ENCODE measurements at regions not wholly inside any gene's neighbourhood (a gene's known extent, or its start where the extent isn't known, plus 50 kb on each side); places are given as distances from the start of the nearest gene placed in this dataset.

DNA sequence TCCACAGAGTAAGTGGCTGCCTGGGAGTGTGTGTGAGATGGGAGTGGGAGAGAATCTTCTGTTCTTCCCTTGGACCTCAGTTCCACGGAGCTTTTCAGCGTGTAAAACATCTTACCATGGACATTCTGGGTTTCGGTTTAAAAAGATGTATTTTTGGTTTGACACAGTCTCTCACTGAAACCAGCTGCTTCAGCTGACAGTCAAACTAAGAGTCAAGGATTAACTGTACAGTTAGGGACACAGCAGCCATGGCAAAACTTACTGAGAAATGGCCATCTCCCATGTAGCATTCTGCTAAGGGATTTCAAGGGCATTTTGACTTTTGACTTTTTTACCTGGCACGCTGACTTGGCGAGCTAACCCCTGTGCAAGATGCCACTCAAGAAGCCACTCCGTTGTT is 93.8 kb upstream of the IL12B start:
- DNase-seq, result no peak

DNA sequence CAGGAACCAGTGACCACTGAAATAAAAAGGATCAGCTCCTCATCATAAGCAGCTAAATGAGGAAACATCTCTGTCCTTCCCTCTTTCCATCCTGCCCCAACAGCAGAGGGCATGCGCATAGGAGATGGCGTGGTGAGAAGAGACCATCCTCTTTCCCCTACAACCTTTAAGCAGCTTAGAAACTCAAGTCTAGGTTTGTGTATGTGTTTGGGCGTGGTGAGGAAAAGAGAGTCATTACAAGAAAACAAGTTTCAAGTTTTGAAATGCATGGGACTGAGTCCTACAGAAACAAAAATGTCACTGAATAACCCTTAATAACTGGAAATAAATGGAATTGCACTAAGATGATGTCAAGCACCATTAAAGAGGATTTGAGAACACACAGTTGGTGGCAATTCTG is 96.4 kb upstream of the IL12B start:
- DNase-seq, result no peak

DNA sequence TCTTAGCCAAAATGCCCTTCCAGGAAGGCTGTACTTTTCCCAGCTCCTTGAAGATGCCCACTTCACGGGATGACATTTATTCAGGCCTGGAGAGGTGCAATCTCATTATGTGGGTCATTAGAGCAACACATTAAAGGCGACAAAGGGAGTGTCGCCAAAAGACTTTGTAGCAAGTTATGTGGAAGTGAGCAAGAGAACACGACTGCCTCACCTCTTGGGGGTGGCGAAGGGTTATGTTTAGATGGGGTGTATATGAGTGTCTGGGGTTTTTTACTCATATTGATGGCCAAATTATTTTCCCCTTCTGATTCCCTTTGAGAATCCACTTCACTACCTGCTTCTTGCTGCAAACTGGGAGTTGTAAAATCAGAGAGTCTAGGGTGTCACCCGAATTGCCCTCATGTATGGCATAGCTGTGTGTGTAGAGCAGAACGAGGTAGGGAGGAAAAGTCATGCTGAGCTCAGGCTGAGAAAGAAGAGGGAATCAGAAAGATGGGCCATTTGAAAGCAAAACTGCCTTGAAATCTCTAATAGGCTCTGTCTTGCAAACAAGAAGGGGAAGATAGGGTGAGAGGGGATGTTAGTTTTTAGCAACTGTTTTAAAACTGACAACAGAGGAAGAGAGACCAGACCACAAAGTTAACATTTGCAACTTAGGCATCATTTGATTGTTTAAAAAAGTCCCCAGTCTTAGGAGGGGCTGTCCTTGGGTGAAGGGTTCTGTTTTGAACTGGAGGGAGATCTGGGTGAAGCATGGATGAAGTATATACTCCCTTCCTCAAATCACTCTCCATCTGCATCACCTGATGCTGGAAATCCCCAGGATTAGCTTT is 97.1 kb upstream of the IL12B start:
- DNase-seq, result no peak

GRCh38 chr5:159430361-159431012 is 100.2 kb upstream of the IL12B start:
- DNase-seq, result no peak

DNA sequence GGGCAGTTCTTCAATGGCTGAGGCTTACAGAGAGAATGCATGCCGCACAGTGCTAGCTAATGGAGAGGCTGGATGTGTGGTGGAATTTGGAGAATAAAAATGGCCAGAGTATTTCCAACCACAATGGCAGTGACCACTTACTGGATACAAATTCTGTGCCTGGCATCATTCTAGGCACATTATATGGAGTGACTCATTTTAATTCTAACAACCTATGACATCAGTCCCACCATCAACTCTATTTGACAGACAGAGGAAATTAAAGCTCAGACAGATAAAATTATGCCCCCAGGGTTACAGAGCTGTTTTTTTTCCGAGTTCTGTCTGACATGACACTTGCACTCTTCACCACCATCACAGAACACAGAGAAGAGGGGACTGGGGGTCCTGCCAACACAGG is 105.6 kb upstream of the IL12B start:
- no peak for DNase-seq

- no peak for DNase-seq
Measured at GRCh38 chr5:159438092-159438491, 107.8 kb upstream of the IL12B start.

GRCh38 chr5:159439002-159439401 is 108.7 kb upstream of the IL12B start:
- DNase-seq, result no peak

GRCh38 chr5:159440235-159440634 is 109.9 kb upstream of the IL12B start:
- peak; percentile 39 for DNase-seq

DNA sequence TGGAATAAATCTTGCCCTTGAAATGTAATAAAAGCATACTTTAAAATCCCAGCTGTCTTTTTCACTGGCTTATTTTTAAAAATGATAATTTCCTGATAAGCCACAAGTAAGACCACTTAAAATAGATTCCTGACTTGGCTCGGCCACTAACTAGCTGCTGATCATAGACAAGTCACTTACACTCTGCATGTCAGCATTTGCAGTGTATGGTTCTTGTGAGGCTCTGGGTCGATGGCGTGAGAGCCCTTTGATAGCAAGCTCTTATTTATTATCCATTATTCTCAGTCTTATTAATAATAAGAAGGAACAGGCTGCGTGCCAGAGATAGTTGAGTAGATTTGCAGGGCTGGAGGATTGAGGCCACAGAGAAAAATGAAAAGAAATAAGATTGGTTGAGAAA is 110.7 kb upstream of the IL12B start:
- DNase-seq, result no peak

- peak; percentile 61 for DNase-seq
Measured at GRCh38 chr5:159441441-159441840, 111.2 kb upstream of the IL12B start.

DNA sequence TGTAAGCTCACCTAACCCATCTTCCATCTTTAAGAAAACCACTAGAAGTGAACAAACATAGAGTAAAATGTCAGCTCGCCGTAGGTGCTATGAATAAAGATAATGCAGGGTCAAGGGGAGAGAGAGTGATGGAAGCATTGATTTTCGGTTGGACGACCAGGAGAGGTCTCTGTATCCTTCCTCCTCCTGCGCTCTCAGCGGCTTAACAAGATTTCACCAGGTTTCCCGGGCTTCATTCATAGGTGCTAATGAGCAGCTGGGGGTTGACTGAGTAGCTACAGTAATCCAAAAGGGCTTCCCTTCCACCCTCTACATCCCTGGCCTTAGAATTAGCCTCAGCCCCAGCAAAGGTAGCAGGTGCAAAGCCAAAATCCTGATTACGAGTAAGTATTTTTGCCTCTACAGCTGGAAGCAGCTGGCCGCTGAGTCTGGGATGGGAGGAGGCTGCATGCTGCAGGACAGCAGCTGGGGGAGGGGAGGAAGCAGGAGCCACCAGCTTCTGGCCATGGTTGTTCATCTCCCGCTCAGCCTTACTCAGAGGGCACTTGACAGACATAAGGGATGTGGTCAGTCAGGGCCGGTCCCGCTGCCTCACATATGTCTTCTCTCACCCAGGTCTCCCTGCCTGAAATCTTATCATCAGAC is 112.0 kb upstream of the IL12B start:
- peak; percentile 10 for DNase-seq

- peak; percentile 27 for DNase-seq
Measured at GRCh38 chr5:159444441-159445082, 114.3 kb upstream of the IL12B start.

- DNase-seq, result no peak
Measured at GRCh38 chr5:159447116-159447515, 116.8 kb upstream of the IL12B start.

- DNase-seq, result no peak
Measured at GRCh38 chr5:159448841-159449407, 118.6 kb upstream of the IL12B start.

DNA sequence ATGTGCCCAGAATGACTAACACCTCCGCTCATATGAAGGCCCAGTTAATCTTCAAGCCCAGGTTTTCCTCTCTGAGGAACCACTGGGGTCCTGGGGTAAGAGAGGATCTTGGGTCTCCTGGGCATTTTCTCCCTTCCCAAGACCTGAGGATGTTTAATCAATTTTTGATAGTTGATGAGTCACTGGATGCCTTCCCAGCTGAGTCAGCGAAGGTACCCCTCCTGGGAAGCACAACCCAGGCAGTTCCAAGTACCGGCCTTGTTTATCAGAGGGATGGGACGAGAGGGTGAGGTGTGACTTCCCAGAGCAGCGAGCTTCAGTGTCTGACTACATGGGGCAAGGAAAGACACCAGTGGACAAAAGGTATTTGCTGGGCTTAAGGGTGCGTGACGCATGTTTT is 119.6 kb upstream of the IL12B start:
- no peak for DNase-seq

DNA sequence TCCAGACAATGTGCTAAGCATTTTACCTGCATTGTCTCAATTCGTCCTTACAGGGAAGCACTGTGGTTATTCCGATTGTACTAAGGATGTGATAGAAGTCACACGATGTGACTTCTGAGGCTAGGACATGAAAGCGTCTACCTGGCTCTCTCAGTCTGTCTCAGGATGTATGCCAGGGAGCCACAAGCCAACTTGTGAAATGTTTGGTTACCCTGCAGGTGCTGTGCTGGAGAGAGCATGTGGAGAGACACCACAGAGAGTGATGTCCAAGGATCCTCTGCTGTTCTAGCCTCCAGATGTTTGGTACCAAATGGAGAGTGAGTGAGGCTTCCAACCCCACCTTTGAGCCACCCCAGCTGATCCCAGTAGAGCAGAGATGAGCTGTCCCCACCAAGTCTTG is 120.1 kb upstream of the IL12B start:
- DNase-seq, result no peak

- no peak for DNase-seq
Measured at GRCh38 chr5:159451197-159452052, 121.1 kb upstream of the IL12B start.

- no peak for DNase-seq
Measured at GRCh38 chr5:159452480-159453167, 122.3 kb upstream of the IL12B start.

DNA sequence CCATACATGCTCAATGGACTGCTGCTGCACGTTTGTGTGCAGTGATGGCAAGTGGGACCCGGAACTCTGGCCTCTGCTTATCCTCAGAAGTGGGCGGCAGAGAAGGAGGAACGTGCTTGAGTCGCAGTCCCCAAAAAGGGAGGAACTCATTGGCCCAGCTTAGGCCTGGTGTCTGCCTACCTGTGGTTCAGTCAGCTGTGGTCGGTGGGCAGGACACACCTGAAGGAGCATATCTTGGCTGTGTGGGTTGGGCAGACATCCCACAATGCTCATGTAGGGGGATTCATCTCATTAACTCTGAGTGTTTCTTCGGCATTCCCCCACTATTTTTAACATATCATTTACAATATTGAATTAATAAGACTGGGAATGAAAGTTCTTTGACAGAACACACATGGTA is 122.9 kb upstream of the IL12B start:
- DNase-seq, result no peak

DNA sequence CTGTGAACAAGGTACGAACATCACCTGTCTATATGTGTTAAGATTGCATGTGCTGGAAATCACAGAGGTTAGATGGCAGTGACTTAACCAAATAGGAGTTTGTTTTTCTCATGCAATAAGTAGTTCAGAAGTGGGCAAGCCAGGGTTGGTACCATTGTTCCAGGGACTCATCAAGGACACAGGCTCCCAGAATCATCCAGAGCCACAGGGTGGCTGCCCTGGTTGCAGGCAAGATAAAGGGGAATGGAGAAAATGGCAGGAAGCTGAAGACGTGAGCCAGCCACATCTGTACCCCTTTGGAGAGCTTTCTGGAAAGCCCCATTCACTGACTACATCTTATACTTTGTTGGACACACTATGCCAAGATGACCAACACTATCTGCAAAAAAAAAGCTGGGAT is 126.0 kb upstream of the IL12B start:
- no peak for DNase-seq

DNA sequence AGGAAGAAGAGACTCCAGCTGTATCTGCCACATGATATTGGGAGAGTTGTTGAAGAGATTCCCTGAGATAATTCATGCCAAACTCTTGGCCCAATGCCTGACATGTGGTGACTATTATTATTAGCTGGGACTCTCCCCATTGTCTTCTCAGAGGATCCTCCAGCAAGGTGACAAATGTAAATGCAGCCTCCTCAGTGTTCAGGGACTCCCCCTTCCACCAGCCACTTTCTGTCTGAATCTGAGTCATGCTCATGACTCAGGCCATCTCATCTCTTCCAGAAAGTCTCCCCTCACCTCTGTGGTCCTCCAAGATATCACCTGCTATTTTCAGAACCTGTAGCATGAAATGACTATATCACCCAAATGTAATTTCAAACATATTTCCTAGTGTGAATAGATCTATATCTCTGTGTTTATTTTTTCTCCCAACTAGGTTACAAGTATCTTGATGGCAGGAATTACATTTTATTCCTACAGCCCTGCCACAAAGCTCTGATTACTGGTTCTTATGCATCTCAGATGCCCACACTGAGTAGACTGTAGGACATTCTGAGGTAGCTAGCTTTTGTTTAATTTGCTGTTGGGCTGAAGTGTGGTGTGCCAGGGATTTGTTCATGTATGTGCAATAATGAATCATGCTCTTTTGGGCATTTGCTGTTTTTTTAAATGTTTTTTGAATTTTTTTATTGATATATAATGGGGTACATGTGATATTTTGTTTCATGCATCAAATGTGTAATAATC is 126.6 kb upstream of the IL12B start:
- DNase-seq, result no peak

All from RPMI8226 (cell line).